Stimulated activated CD4-positive, alpha-beta T cell treated with anti-CD3 and anti-CD28 coated beads, Interleukin-2, amount 100 ng/mL, for 24 hours (primary cell): ENCODE measurements at regions not wholly inside any gene's neighbourhood (a gene's known extent, or its start where the extent isn't known, plus 50 kb on each side); places are given as distances from the start of the nearest gene placed in this dataset.

Experiments used
- DNase-seq, 2 donors: peaks; one replicate each; pipeline ENCODE4 v3.0.0-alpha.2; 2020

DNA sequence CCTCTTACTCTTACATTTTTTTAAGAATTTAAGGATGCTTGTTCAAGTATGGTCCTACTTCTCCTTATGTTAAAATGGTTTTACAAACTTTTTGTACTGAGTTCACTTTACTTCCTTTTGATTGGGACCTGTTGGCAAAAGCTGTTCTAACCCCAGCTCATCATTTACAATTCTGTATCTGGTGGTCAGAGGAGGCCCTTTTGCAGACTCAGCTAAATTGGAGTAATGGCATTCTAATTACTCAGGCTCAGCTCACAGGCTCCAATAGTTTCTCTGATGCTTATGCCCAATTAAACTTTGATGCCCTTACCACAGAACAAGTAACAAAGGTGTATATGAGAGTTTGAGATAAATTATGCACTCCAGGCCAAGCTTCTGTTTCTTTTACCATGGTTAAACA is 1632.0 kb downstream of the UQCRFS1 start:
- no peak for DNase-seq
